ENCODE measurements at regions not wholly inside any gene's neighbourhood (a gene's known extent, or its start where the extent isn't known, plus 50 kb on each side); places are given as distances from the start of the nearest gene placed in this dataset.

- no peak for DNase-seq
Measured at GRCh38 chr5:143664623-143665022, 147.3 kb upstream of the HMHB1 start.

DNA sequence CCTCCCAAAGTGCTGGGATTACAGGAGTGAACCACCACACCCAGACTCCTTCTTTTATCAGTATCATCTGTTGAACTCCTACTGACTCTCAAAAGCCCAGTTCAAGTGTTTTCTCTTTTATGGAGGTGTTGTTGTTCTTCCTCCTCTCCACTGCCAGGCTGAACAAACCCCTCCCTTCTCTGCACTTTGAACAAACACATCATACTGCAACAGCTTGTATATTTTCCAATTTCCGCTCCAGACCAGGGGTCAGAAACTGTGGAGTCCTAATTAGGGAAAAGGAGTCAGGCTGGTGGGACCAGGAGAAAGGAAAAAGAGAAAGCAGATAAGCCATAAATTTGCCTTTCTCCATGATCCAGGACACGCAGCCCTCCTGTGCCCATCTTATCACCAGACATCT is 148.1 kb upstream of the HMHB1 start:
- no peak for DNase-seq

- DNase-seq = no peak
Measured at GRCh38 chr5:143662020-143662419, 149.9 kb upstream of the HMHB1 start.

GRCh38 chr5:143660625-143661024 is 151.3 kb upstream of the HMHB1 start:
- no peak for DNase-seq

DNA sequence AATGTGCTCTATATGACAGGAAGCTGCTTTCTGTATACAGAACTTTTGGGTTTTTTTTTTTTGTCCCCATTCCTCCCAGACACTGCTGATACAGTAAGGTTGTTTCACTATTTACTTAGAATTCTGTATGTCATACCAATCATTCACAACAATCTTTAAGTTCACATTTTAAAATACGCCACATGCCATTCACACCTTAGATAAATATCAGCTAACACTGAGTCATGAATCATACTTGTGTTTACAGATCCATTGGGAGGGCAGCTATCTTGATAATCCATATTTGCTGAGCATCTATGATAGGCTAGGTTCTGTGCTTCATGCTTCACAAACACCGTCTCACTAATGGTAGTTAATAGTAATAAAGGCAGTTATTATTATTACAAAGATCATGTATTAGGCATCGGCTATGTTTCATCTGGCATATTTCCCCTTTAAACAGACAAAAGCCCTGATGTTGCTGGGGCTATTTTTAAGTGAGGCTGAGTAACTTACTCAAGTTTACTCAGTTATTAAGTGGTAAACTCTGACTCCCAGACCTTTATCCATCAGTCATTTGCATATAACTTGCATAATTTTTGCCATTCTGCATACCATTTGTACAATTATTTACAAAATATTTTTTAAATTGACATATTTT is 152.2 kb upstream of the HMHB1 start:
- DNase-seq = no peak

- DNase-seq = no peak
Measured at GRCh38 chr5:143658956-143659355, 153.0 kb upstream of the HMHB1 start.

GRCh38 chr5:143657647-143658285 is 154.2 kb upstream of the HMHB1 start:
- no peak for DNase-seq

DNA sequence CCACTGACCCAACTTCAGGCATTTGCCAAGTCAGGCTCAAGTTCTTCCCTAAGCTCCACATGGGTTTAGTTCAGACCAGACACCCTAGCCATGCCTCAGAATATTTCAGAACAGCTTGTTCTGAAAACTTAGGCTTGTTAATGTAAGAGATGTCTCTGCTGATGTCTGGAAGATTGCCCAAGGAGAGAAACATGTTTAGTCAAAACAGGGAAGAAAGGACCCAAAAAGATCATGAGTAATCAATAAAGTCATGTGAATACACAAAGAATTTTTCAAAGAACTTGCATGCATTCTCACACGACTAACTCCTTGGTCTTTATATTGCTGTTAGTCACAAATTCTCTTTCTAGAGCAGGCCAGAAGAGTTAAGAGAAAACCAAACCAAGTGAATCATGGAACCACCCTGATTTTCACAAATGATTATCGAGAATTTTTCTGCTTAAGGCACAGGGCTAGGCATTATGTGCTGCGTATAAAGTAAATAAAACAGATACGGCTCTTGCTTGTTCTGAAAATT is 158.1 kb upstream of the HMHB1 start:
- DNase-seq = no peak

DNA sequence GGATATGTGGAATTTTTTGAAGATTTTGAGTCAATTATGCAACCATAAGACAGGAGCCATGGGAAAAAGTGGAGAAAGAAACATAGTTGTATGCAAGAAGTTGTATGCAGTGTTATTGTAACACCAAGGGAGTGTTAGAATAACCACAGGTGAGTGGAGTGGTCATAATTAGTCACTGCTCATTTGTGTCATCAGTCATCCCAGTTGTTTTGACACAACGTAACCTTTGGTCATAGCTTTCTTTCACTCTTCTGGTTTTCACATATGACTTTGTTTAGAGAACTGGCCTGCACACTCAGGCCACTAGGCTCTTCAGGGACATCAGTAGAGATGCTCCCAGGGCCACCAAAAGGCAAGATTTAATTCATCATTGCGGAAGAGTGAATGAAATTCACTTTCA is 158.7 kb upstream of the HMHB1 start:
- DNase-seq = no peak

DNA sequence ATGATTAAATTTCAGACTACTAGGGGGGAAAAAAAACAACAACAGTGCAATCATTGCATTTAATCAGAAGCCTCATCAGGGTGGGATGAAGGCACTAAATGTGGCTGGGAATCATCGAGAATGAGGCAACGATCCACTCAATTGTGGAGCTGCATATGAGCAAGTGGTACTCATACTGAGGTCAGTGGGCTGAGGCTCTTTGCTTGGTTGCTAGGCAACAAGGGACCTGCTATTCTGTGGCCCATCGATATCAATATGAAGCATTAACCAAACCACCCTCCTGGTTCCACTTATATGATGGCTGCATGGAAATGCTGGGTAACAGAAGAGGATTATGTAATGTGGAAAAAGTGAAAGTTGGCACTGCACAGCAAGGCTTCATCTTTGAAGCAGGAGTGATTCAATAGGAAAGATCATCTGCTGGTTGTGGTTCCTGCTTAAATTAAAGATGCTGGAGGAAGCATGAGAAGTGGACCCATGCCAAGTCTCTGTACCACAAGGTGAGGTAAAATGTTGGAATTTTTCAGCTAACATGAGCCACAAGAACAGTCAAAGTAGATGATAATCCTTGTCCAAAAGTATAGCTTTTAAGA is 159.8 kb upstream of the HMHB1 start:
- DNase-seq = no peak

DNA sequence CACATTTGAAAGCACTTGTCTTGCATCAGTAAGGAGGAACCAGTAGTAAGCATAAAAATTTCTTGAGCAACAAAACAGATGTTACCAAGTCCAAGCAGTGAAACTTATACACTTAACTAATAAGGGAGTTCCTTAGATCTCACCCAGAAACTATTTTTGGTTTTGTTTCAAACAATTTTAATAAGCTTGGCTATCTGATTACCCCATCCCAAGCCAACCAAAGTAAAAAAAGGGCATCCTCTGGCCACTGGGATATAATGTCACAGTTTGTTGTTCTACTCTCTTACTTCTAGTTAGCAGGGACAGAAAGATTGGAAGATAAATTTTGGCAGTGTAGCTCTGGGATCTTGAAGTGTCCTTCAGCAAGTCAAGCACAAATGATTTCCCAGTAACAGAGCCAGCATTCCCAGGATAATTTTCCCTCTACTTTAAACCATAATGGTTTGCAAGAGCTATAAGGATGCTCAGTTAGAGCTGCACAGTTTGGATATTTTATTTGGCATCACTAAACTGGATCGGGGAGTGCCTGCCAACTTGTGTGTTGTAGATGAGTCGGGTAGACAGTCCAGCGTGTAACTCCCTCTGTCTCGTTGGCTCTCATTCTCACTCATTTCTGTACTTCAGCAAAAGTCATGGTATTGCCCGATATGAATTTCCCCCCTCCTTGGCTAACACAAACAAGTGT is 161.9 kb upstream of the HMHB1 start:
- no peak for DNase-seq

DNA sequence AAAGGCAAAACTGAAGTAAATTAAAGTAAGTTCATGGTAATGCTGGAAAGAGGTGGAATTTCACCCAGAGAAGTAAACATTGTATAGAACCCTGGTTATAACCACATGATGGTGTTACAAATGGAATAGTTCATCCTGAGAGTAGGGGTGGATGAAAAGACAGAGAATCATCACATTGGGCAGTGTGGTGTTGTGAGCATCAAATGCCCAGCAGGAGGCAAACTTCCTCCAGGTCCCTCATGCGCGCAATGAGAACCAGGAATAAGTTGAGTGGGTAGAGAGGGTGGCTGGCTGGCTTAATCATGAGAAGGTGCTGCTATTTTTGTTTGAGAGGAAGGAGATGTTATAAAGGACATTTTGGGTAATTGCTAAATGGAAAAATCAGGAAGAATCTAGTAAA is 163.3 kb upstream of the HMHB1 start:
- no peak for DNase-seq

- DNase-seq = peak in 2 of 56 donors; percentile 3 to 5
Measured at GRCh38 chr5:143646961-143647360, 165.0 kb upstream of the HMHB1 start.

GRCh38 chr5:143645356-143645755 is 166.6 kb upstream of the HMHB1 start:
- DNase-seq = no peak

DNA sequence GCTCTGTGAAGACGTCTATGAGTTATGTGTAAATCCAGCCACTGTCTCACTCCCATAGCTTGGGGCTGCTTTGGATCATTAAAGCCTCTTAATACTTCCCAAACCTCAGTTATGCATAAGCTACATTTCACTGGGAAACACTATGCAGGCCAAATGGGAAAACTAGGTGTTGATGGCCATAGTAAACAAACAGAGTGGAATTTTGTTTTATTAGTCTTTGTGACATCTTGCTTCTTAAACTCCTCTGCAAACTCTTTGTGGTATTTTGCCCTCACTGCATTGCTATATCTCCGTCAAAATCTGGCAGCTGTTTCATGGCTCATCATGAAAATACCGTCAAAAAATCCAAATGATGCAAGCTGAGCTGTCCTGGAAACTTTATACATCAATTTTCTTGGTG is 167.2 kb upstream of the HMHB1 start:
- DNase-seq = no peak

DNA sequence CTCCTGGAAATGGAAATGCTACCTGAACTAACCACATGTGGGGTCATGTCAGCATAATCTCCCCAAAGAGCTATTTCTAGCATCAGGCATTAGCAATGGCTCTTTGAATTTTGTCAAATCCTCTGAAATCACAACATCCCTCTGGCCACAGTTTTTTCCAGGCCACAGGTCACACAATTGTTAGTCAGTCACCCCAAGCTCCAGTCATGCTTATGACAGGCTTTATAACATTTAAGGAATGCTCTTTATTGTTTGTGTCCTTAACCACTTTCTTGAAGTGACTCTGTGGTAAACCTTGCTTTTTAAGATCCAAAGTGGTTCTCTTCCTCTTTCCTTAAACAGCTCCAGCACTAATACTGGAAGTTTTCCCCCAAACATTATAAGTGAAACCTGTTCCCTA is 169.2 kb upstream of the HMHB1 start:
- DNase-seq = no peak

DNA sequence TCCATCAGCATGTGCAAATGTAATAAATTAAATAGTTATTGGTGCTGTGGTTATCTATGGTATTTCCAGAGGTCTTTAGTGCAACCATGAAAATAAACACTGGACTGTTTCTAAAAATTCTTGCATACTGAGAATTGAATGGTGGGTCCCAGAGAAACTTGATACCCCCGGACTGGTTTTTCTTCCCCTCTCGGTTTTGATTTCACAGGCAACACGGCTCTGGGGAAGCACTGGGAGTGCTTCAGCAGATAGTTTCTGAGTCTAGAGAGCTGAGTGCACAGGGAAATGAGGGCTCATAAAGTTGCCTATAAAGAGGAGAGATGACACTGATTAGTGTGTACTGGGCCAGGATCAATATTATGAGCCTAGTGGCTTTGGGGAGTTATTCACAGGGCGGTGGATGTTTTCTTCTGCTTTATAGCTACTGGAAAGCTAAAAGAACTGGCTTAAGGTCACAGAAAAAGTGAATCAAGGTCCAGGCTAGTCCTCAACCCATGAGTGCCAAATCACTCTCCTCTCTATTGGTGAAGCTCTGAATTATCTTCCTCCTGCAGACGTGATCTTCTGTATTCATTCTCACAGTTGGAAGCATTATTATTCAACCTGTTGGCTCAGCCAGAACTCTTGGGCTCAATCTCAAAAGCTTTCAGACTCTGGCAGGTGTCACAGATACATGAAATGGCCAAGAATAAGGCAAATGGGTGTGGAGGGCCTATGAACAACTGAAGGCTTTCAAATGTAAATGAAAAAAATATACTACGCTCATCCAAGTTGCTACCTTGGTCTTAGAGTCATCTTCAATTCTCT is 170.2 kb upstream of the HMHB1 start:
- no peak for DNase-seq

DNA sequence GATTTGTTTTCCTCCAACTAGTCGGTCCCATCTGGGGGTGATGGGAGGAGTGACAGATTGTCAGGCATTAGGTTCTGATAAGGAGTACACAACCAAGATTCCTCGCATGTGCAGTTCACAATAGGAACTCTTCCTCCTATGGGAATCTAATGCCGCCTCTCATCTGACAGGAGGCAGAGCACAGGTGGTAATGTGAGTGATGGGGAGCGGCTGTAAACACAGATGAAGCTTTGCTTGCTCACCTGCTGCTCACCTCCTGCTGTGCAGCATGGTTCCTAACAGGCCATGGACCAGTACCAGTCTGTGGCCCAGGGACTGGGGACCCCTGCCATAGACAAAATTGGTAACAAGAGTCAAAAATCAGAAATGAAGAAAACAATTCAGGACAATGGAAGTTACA is 173.3 kb upstream of the HMHB1 start:
- DNase-seq = no peak

- DNase-seq = no peak
Measured at GRCh38 chr5:143636931-143637528, 174.9 kb upstream of the HMHB1 start.

- DNase-seq = no peak
Measured at GRCh38 chr5:143635888-143636287, 176.1 kb upstream of the HMHB1 start.

- no peak for DNase-seq
Measured at GRCh38 chr5:143635146-143635752, 176.7 kb upstream of the HMHB1 start.

All from nucleus accumbens (tissue), 56 donors.